Fibroblast of the conjunctiva (primary cell): ENCODE measurements at regions not wholly inside any gene's neighbourhood (a gene's known extent, or its start where the extent isn't known, plus 50 kb on each side); places are given as distances from the start of the nearest gene placed in this dataset.

Experiments
- DNase-seq: peaks from one replicate; pipeline ENCODE4 v3.0.0-alpha.2; 2010; ENCODE audit warnings: low read depth

- DNase-seq, result no peak
Measured at GRCh38 chr3:82088749-82089148, 327.3 kb upstream of the GBE1 start.

GRCh38 chr3:82087958-82088357, 326.5 kb upstream of the GBE1 start:
- DNase-seq, result peak; percentile 17

GRCh38 chr3:82085851-82086475, 324.5 kb upstream of the GBE1 start:
- DNase-seq, result no peak

- no peak for DNase-seq
Measured at GRCh38 chr3:82085356-82085755, 323.9 kb upstream of the GBE1 start.

GRCh38 chr3:82084824-82085223, 323.4 kb upstream of the GBE1 start:
- no peak for DNase-seq

GRCh38 chr3:82082796-82083195, 321.4 kb upstream of the GBE1 start:
- no peak for DNase-seq

GRCh38 chr3:82081351-82081750, 319.9 kb upstream of the GBE1 start:
- no peak for DNase-seq

GRCh38 chr3:82080792-82081191, 319.3 kb upstream of the GBE1 start:
- DNase-seq, result no peak

- peak; percentile 0 for DNase-seq
Measured at GRCh38 chr3:82080261-82080660, 318.8 kb upstream of the GBE1 start.

- DNase-seq, result no peak
Measured at GRCh38 chr3:82079335-82079890, 318.0 kb upstream of the GBE1 start.

- DNase-seq, result no peak
Measured at GRCh38 chr3:82078246-82078645, 316.8 kb upstream of the GBE1 start.

GRCh38 chr3:82067420-82067819, 306.0 kb upstream of the GBE1 start:
- no peak for DNase-seq

- no peak for DNase-seq
Measured at GRCh38 chr3:82058809-82059208, 297.4 kb upstream of the GBE1 start.

GRCh38 chr3:82055792-82056191, 294.3 kb upstream of the GBE1 start:
- DNase-seq, result no peak

- DNase-seq, result no peak
Measured at GRCh38 chr3:82054849-82055248, 293.4 kb upstream of the GBE1 start.

GRCh38 chr3:82053236-82053635, 291.8 kb upstream of the GBE1 start:
- no peak for DNase-seq

- DNase-seq, result no peak
Measured at GRCh38 chr3:82050382-82050781, 288.9 kb upstream of the GBE1 start.

GRCh38 chr3:82048711-82049110, 287.3 kb upstream of the GBE1 start:
- no peak for DNase-seq

- DNase-seq, result no peak
Measured at GRCh38 chr3:82044930-82045705, 283.7 kb upstream of the GBE1 start.

GRCh38 chr3:82038556-82038955, 277.1 kb upstream of the GBE1 start:
- no peak for DNase-seq

GRCh38 chr3:82033186-82033585, 271.7 kb upstream of the GBE1 start:
- DNase-seq, result no peak

- DNase-seq, result no peak
Measured at GRCh38 chr3:82031596-82031995, 270.2 kb upstream of the GBE1 start.

- DNase-seq, result no peak
Measured at GRCh38 chr3:82030916-82031315, 269.5 kb upstream of the GBE1 start.

- DNase-seq, result no peak
Measured at GRCh38 chr3:82022836-82023235, 261.4 kb upstream of the GBE1 start.
